ENCODE measurements at regions not wholly inside any gene's neighbourhood (a gene's known extent, or its start where the extent isn't known, plus 50 kb on each side); places are given as distances from the start of the nearest gene placed in this dataset.

GRCh38 chr20:58584051-58584824 lies 66.8 kb upstream of the STX16 start:
- ATAC-seq: no peak
- TF ChIP-seq POU6F1 (CRISPR knock-in tag; IDR thresholded peaks at IDR 0.05; ENCODE audit: borderline replicate concordance, low read depth): no peak
- TF ChIP-seq ZFP30 (CRISPR knock-in tag; IDR thresholded peaks at IDR 0.05): no peak
- TF ChIP-seq CSRNP3 (CRISPR knock-in tag; IDR thresholded peaks at IDR 0.05): no peak
- TF ChIP-seq TSHZ2 (CRISPR knock-in tag; IDR thresholded peaks at IDR 0.05): no peak
- no peak for TF ChIP-seq GLIS3 (CRISPR knock-in tag; IDR thresholded peaks at IDR 0.05)
- TF ChIP-seq ZNF70 (CRISPR knock-in tag; IDR thresholded peaks at IDR 0.05): no peak
- no peak for TF ChIP-seq ZC3H10 (CRISPR knock-in tag; IDR thresholded peaks at IDR 0.05)
- TF ChIP-seq ARNTL (CRISPR knock-in tag; IDR thresholded peaks at IDR 0.05; ENCODE audit: borderline replicate concordance, low read depth): no peak
- TF ChIP-seq RARB (CRISPR knock-in tag; IDR thresholded peaks at IDR 0.05): no peak
- no peak for TF ChIP-seq TOX (CRISPR knock-in tag; IDR thresholded peaks at IDR 0.05; ENCODE audit: borderline replicate concordance)
- no peak for TF ChIP-seq PPARA (CRISPR knock-in tag; IDR thresholded peaks at IDR 0.05; ENCODE audit: borderline replicate concordance)
- TF ChIP-seq TCF4 (CRISPR knock-in tag; IDR thresholded peaks at IDR 0.05; ENCODE audit: borderline replicate concordance): no peak
- no peak for TF ChIP-seq ESRRG (CRISPR knock-in tag; IDR thresholded peaks at IDR 0.05)

- TF ChIP-seq TSHZ2 (CRISPR knock-in tag; IDR thresholded peaks at IDR 0.05): no peak
- TF ChIP-seq CSDC2 (CRISPR knock-in tag; IDR thresholded peaks at IDR 0.05): no peak
- no peak for TF ChIP-seq TCF4 (CRISPR knock-in tag; IDR thresholded peaks at IDR 0.05; ENCODE audit: borderline replicate concordance)
- TF ChIP-seq ZFP30 (CRISPR knock-in tag; IDR thresholded peaks at IDR 0.05): no peak
- no peak for ATAC-seq
Measured at GRCh38 chr20:58583586-58583985, 67.5 kb upstream of the STX16 start.

GRCh38 chr20:58583176-58583575 lies 67.9 kb upstream of the STX16 start:
- no peak for ATAC-seq
- TF ChIP-seq ZNF8 (CRISPR knock-in tag; IDR thresholded peaks at IDR 0.05) (no peak), PPARA (CRISPR knock-in tag; IDR thresholded peaks at IDR 0.05; ENCODE audit: borderline replicate concordance) (no peak), RARB (CRISPR knock-in tag; IDR thresholded peaks at IDR 0.05) (no peak), TSHZ2 (CRISPR knock-in tag; IDR thresholded peaks at IDR 0.05) (no peak), CREB5 (CRISPR knock-in tag; IDR thresholded peaks at IDR 0.05; ENCODE audit: low read depth) (no peak), TOX (CRISPR knock-in tag; IDR thresholded peaks at IDR 0.05; ENCODE audit: borderline replicate concordance) (no peak), ISL1 (CRISPR knock-in tag; IDR thresholded peaks at IDR 0.05) (no peak), ZFP3 (CRISPR knock-in tag; IDR thresholded peaks at IDR 0.05) (no peak), BACH2 (CRISPR knock-in tag; IDR thresholded peaks at IDR 0.05; ENCODE audit: borderline replicate concordance) (no peak), ZNF70 (CRISPR knock-in tag; IDR thresholded peaks at IDR 0.05) (no peak), GLIS3 (CRISPR knock-in tag; IDR thresholded peaks at IDR 0.05) (no peak), TCF4 (CRISPR knock-in tag; IDR thresholded peaks at IDR 0.05; ENCODE audit: borderline replicate concordance) (no peak), ARNTL (CRISPR knock-in tag; IDR thresholded peaks at IDR 0.05; ENCODE audit: borderline replicate concordance, low read depth) (no peak), SNAI2 (CRISPR knock-in tag; IDR thresholded peaks at IDR 0.05) (no peak)
